Keratinocyte (primary cell): ENCODE measurements at regions not wholly inside any gene's neighbourhood (a gene's known extent, or its start where the extent isn't known, plus 50 kb on each side); places are given as distances from the start of the nearest gene placed in this dataset.

ENCODE experiments used
- EZH2 ChIP-seq: IDR thresholded peaks from one replicate; pipeline ENCODE4 v1.6.1; 2012; ENCODE audit warnings: inconsistent platforms, mild to moderate bottlenecking, low read length, moderate library complexity
- TF ChIP-seq, protein P1 (sequence below), 3 experiments: IDR thresholded peaks in 1 of 3; conservative IDR thresholded peaks in 1 of 3; optimal IDR thresholded peaks in 1 of 3; 2 replicates in 2 of 3; 3 replicates in 1 of 3; pipeline versions ENCODE3 to v1.5.1; 2011; ENCODE audit warnings: low read length in 3 of 3, mild to moderate bottlenecking in 3 of 3, moderate library complexity in 2 of 3, control low read depth in 1 of 3, inconsistent platforms in 1 of 3; ENCODE audit not compliant: insufficient read depth in 2 of 3; ENCODE audit errors: extremely low read depth in 1 of 3

- TF ChIP-seq, protein P1, sequence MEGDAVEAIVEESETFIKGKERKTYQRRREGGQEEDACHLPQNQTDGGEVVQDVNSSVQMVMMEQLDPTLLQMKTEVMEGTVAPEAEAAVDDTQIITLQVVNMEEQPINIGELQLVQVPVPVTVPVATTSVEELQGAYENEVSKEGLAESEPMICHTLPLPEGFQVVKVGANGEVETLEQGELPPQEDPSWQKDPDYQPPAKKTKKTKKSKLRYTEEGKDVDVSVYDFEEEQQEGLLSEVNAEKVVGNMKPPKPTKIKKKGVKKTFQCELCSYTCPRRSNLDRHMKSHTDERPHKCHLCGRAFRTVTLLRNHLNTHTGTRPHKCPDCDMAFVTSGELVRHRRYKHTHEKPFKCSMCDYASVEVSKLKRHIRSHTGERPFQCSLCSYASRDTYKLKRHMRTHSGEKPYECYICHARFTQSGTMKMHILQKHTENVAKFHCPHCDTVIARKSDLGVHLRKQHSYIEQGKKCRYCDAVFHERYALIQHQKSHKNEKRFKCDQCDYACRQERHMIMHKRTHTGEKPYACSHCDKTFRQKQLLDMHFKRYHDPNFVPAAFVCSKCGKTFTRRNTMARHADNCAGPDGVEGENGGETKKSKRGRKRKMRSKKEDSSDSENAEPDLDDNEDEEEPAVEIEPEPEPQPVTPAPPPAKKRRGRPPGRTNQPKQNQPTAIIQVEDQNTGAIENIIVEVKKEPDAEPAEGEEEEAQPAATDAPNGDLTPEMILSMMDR (optimal IDR thresholded peaks at IDR 0.05 in 1 of 3, IDR thresholded peaks at IDR 0.05 in 1 of 3, conservative IDR thresholded peaks at IDR 0.05 in 1 of 3; ENCODE audit: extremely low read depth in 1 of 3, insufficient read depth in 2 of 3, low read length in 3 of 3), result no peak
- no peak for TF ChIP-seq EZH2
Measured at GRCh38 chr18:68330658-68331057, 384.2 kb downstream of the TMX3 start.
